H9 (cell line): ENCODE measurements at regions not wholly inside any gene's neighbourhood (a gene's known extent, or its start where the extent isn't known, plus 50 kb on each side); places are given as distances from the start of the nearest gene placed in this dataset.
A peak's percentile ranks its signal among the peaks of the same experiment; 100 is the strongest.

Source experiments
- DNase-seq: peaks from one replicate; pipeline ENCODE4 v3.0.0-alpha.2; 2017
- H2AFZ ChIP-seq: one replicate; pipeline ENCODE4 v1.6.1; 2013; ENCODE audit warnings: mild to moderate bottlenecking, low read length, control low read depth, moderate library complexity
- H2AK5ac ChIP-seq: 2 replicates; pipeline ENCODE4 v1.6.1; 2013; ENCODE audit warnings: low read length, control low read depth, mixed read lengths; ENCODE audit not compliant: insufficient read length
- H2BK120ac ChIP-seq: one replicate; pipeline ENCODE4 v1.6.1; 2013; ENCODE audit warnings: low read depth, mild to moderate bottlenecking, low read length, control low read depth, inconsistent platforms; ENCODE audit not compliant: poor library complexity, severe bottlenecking
- H2BK12ac ChIP-seq: 2 replicates; pipeline ENCODE4 v1.6.1; 2013; ENCODE audit warnings: low read length, control low read depth, mixed read lengths, low read depth; ENCODE audit not compliant: insufficient read length
- H2BK15ac ChIP-seq: 2 replicates; pipeline ENCODE4 v1.6.1; 2013; ENCODE audit warnings: low read depth, low read length, control low read depth
- H2BK20ac ChIP-seq: one replicate; pipeline ENCODE4 v1.6.1; 2013; ENCODE audit warnings: low read depth, mild to moderate bottlenecking, low read length, control low read depth, inconsistent platforms; ENCODE audit not compliant: poor library complexity, severe bottlenecking
- H2BK5ac ChIP-seq: 2 replicates; pipeline ENCODE4 v1.6.1; 2013; ENCODE audit warnings: low read length, control low read depth, mixed read lengths; ENCODE audit not compliant: insufficient read length
- H3K14ac ChIP-seq: 2 replicates; pipeline ENCODE4 v1.6.1; 2013; ENCODE audit warnings: low read length, control low read depth; ENCODE audit not compliant: insufficient read depth
- H3K18ac ChIP-seq: 2 replicates; pipeline ENCODE4 v1.6.1; 2013; ENCODE audit warnings: low read depth, mild to moderate bottlenecking, mixed read lengths, low read length, control low read depth; ENCODE audit not compliant: insufficient read length
- H3K23ac ChIP-seq: 2 replicates; pipeline ENCODE4 v1.6.1; 2013; ENCODE audit warnings: low read length, control low read depth, mixed read lengths, low read depth; ENCODE audit not compliant: insufficient read length
- H3K23me2 ChIP-seq: 2 replicates; pipeline ENCODE4 v1.6.1; 2013; ENCODE audit warnings: low read depth, mild to moderate bottlenecking, mixed read lengths, low read length, control low read depth; ENCODE audit not compliant: insufficient read length, poor library complexity, severe bottlenecking
- H3K27ac ChIP-seq: 2 replicates; pipeline ENCODE4 v1.5.1; 2013; ENCODE audit warnings: low read length, control low read depth, mixed read lengths, low read depth; ENCODE audit not compliant: insufficient read length
- H3K27me3 ChIP-seq: 2 replicates; pipeline ENCODE4 v1.6.1; 2013; ENCODE audit warnings: low read length, control low read depth, inconsistent platforms; ENCODE audit not compliant: insufficient read depth
- H3K4ac ChIP-seq: 2 replicates; pipeline ENCODE4 v1.6.1; 2013; ENCODE audit warnings: low read depth, mild to moderate bottlenecking, control low read depth, inconsistent platforms, low read length, moderate library complexity
- H3K4me1 ChIP-seq: 2 replicates; pipeline ENCODE4 v1.6.1; 2013; ENCODE audit warnings: low read length, control low read depth, inconsistent platforms; ENCODE audit not compliant: insufficient read depth
- H3K4me2 ChIP-seq: 2 replicates; pipeline ENCODE4 v1.6.1; 2013; ENCODE audit warnings: low read length, control low read depth, mixed read lengths; ENCODE audit not compliant: insufficient read length, insufficient read depth
- H3K56ac ChIP-seq: 2 replicates; pipeline ENCODE4 v1.6.1; 2013; ENCODE audit warnings: low read depth, mild to moderate bottlenecking, mixed read lengths, low read length, control low read depth; ENCODE audit not compliant: insufficient read length
- H3K79me1 ChIP-seq: 2 replicates; pipeline ENCODE4 v1.6.1; 2013; ENCODE audit warnings: low read depth, mild to moderate bottlenecking, moderate library complexity, low read length, control low read depth, inconsistent platforms; ENCODE audit not compliant: insufficient read depth, poor library complexity, severe bottlenecking
- H3K79me2 ChIP-seq: 2 replicates; pipeline ENCODE4 v1.6.1; 2013; ENCODE audit warnings: low read length, control low read depth, inconsistent platforms; ENCODE audit not compliant: insufficient read depth
- H3K9ac ChIP-seq: 2 replicates; pipeline ENCODE4 v1.6.1; 2013; ENCODE audit warnings: low read length, control low read depth, mixed read lengths; ENCODE audit not compliant: insufficient read length; ENCODE audit errors: extremely low read depth
- H3K9me3 ChIP-seq: one replicate; pipeline ENCODE4 v1.6.1; 2013; ENCODE audit warnings: low read depth, low read length, inconsistent platforms; ENCODE audit not compliant: control insufficient read depth
- H3T11ph ChIP-seq: one replicate; pipeline ENCODE4 v1.6.1; 2013; ENCODE audit warnings: mild to moderate bottlenecking, low read length, control low read depth, inconsistent platforms
- H4K20me1 ChIP-seq: one replicate; pipeline ENCODE4 v1.6.1; 2013; ENCODE audit not compliant: control insufficient read depth, insufficient read length, insufficient read depth
- H4K5ac ChIP-seq: 2 replicates; pipeline ENCODE4 v1.6.1; 2013; ENCODE audit warnings: low read depth, mild to moderate bottlenecking, mixed read lengths, low read length, control low read depth; ENCODE audit not compliant: insufficient read length
- H4K8ac ChIP-seq: replicated peaks from 2 replicates; pipeline ENCODE4 v1.6.1; 2013; ENCODE audit warnings: low read length, control low read depth, mixed read lengths, low read depth; ENCODE audit not compliant: insufficient read length
- H4K91ac ChIP-seq: 2 replicates; pipeline ENCODE4 v1.6.1; 2013; ENCODE audit warnings: low read depth, mild to moderate bottlenecking, moderate library complexity, mixed read lengths, low read length, control low read depth; ENCODE audit not compliant: insufficient read length
- H3K27ac Mint-ChIP-seq, 3 experiments: 2 replicates in 2 of 3; 3 replicates in 1 of 3; pipeline ENCODE4 v1.8.0; 2020 to 2021; ENCODE audit warnings: mixed read lengths in 3 of 3, mild to moderate bottlenecking in 1 of 3, moderate library complexity in 1 of 3
- H3K27me3 Mint-ChIP-seq: 2 replicates; pipeline ENCODE4 v1.8.0; 2021; ENCODE audit warnings: low read depth, mild to moderate bottlenecking, moderate library complexity, mixed read lengths
- H3K36me3 Mint-ChIP-seq, 3 experiments: 2 replicates in 2 of 3; 3 replicates in 1 of 3; pipeline ENCODE4 v1.8.0; 2020 to 2021; ENCODE audit warnings: low read depth in 3 of 3, mixed read lengths in 3 of 3; ENCODE audit not compliant: insufficient read depth in 1 of 3
- H3K4me1 Mint-ChIP-seq, 2 experiments: 2 replicates each; pipeline ENCODE4 v1.8.0; 2020; ENCODE audit warnings: mixed read lengths in 2 of 2
- H3K4me3 Mint-ChIP-seq, 2 experiments: 2 replicates in 1 of 2; 3 replicates in 1 of 2; pipeline ENCODE4 v1.8.0; 2020 to 2021; ENCODE audit warnings: mild to moderate bottlenecking in 2 of 2, mixed read lengths in 2 of 2, moderate library complexity in 1 of 2
- H3K9me3 Mint-ChIP-seq, 2 experiments: 2 replicates in 1 of 2; 3 replicates in 1 of 2; pipeline ENCODE4 v1.8.0; 2020; ENCODE audit warnings: mild to moderate bottlenecking in 2 of 2, mixed read lengths in 2 of 2, moderate library complexity in 1 of 2
- WGBS: extraction: QIAGEN DNeasy Blood & Tissue Kit; methylation state at CpG from one replicate; pipeline ENCODE4 v1.1.7; 2013; ENCODE audit warnings: missing lambda C conversion rate, low lambda C conversion rate, mixed read lengths; ENCODE audit not compliant: insufficient read length; ENCODE audit errors: extremely low coverage; 5-methylcytosine and 5-hydroxymethylcytosine counted together
- TF ChIP-seq, protein P1 (sequence below): fragments of 200-600 bp; sonication (generic); conservative IDR thresholded peaks from 3 replicates; pipeline ENCODE4 v1.8.0; 2021; ENCODE audit warnings: antibody characterized with exemption, mild to moderate bottlenecking

DNA sequence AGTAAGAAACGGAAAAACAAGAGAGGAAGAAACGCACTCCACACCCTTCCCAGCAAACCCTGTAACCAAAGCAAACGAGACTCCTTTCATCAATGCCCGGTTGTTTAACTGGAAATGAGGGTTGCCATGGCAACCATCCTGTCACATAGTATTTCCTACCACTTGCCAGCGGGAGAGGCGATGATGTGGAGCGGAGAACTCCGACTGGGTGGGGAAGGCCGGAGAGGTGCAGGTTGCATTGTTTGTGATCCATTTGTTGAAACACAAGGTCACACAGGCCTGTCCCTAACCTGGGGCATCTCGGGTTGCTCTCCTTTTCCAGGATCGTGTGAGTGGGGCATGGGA, 609.9 kb downstream of the BUD13 start:
- Histone ChIP-seq H2BK120ac (no peak overlapping the region), H2BK12ac (no peak overlapping the region), H3K4me1 (no peaks in the 10 kb centered on the region), H3K18ac (peak overlapping the region; percentile 40), H4K8ac (no peak overlapping the region), H3K4me2 (no peak overlapping the region), H3K79me1 (no peaks in the 10 kb centered on the region), H3K27ac (no peak overlapping the region), H3K27me3 (no peaks in the 10 kb centered on the region), H3K23me2 (no peaks in the 10 kb centered on the region), H3K14ac (no peak overlapping the region), H3K79me2 (no peaks in the 10 kb centered on the region), H2AK5ac (no peak overlapping the region), H3K23ac (no peak overlapping the region), H2BK5ac (no peak overlapping the region), H3K56ac (no peak overlapping the region), H2AFZ (no peak overlapping the region), H3T11ph (no peak overlapping the region), H2BK20ac (no peak overlapping the region), H4K5ac (no peak overlapping the region), H3K9me3 (no peaks in the 10 kb centered on the region), H4K91ac (no peak overlapping the region), H3K9ac (no peak overlapping the region), H3K4ac (no peak overlapping the region), H4K20me1 (no peaks in the 10 kb centered on the region), H2BK15ac (no peak overlapping the region)
- no peaks in the 10 kb centered on the region for H3K36me3 Mint-ChIP-seq
- peak; percentile 56 for DNase-seq
- TF ChIP-seq, protein P1, sequence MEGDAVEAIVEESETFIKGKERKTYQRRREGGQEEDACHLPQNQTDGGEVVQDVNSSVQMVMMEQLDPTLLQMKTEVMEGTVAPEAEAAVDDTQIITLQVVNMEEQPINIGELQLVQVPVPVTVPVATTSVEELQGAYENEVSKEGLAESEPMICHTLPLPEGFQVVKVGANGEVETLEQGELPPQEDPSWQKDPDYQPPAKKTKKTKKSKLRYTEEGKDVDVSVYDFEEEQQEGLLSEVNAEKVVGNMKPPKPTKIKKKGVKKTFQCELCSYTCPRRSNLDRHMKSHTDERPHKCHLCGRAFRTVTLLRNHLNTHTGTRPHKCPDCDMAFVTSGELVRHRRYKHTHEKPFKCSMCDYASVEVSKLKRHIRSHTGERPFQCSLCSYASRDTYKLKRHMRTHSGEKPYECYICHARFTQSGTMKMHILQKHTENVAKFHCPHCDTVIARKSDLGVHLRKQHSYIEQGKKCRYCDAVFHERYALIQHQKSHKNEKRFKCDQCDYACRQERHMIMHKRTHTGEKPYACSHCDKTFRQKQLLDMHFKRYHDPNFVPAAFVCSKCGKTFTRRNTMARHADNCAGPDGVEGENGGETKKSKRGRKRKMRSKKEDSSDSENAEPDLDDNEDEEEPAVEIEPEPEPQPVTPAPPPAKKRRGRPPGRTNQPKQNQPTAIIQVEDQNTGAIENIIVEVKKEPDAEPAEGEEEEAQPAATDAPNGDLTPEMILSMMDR = no peak
- no peak overlapping the region; a peak in 1 of 5 replicates for H3K4me3 Mint-ChIP-seq
- H3K27ac Mint-ChIP-seq = no peak overlapping the region
- H3K4me1 Mint-ChIP-seq = peaks cover 4 to 20% of the 10 kb centered on the region in 2 experiments
- no peaks in the 10 kb centered on the region for H3K27me3 Mint-ChIP-seq
- no CpG with 5 or more reads among the region's 11 CpGs for WGBS
- H3K9me3 Mint-ChIP-seq = no peaks in the 10 kb centered on the region
